Adrenal gland (tissue), 5 donors: ENCODE measurements at regions not wholly inside any gene's neighbourhood (a gene's known extent, or its start where the extent isn't known, plus 50 kb on each side); places are given as distances from the start of the nearest gene placed in this dataset.

Experiments used
- POLR2A ChIP-seq, 2 donors: fragments of 450-650 bp; IDR thresholded peaks; one replicate each; pipeline ENCODE4 v1.6.1; 2017; ENCODE audit warnings: antibody characterized with exemption in 2 of 2, mild to moderate bottlenecking in 2 of 2, moderate library complexity in 1 of 2
- TF ChIP-seq, protein P1 (sequence below), 6 experiments: fragments of 450-650 bp in 4 of 6; fragments of 200-600 bp in 2 of 6; sonication (generic) in 1 of 6; IDR thresholded peaks; 1 replicate in 5 of 6; 2 replicates in 1 of 6; pipeline versions ENCODE4 v1.5.1 to v1.8.0; 2016 to 2021; ENCODE audit warnings: antibody characterized with exemption in 6 of 6, mild to moderate bottlenecking in 2 of 6, moderate library complexity in 1 of 6
- donor health status: DM: no; HTN: no; CAD: no.

DNA sequence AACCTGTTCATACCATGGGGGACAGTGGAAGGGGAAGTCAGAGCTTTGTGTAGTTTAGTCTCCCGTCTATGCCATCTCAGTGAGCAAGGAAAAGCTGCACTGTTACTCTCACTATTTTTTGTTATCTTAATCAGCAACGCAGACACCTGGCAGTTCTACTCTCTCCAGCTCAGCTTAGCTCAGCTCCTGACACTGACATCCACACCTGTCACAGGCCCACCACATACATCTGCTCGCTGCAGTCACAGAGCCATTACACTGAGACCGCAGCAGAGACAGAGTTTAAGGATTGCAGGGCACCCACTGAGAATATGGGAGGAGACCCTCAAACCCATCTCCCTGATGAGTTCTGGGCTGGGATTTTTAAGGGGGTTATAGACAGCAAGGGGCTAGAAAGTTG is 257.3 kb upstream of the AKR1E2 start:
- no peak for TF ChIP-seq POLR2A (IDR thresholded peaks at IDR 0.05)
- TF ChIP-seq, protein P1, sequence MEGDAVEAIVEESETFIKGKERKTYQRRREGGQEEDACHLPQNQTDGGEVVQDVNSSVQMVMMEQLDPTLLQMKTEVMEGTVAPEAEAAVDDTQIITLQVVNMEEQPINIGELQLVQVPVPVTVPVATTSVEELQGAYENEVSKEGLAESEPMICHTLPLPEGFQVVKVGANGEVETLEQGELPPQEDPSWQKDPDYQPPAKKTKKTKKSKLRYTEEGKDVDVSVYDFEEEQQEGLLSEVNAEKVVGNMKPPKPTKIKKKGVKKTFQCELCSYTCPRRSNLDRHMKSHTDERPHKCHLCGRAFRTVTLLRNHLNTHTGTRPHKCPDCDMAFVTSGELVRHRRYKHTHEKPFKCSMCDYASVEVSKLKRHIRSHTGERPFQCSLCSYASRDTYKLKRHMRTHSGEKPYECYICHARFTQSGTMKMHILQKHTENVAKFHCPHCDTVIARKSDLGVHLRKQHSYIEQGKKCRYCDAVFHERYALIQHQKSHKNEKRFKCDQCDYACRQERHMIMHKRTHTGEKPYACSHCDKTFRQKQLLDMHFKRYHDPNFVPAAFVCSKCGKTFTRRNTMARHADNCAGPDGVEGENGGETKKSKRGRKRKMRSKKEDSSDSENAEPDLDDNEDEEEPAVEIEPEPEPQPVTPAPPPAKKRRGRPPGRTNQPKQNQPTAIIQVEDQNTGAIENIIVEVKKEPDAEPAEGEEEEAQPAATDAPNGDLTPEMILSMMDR (IDR thresholded peaks at IDR 0.05) = no peak
